ENCODE measurements at regions not wholly inside any gene's neighbourhood (a gene's known extent, or its start where the extent isn't known, plus 50 kb on each side); places are given as distances from the start of the nearest gene placed in this dataset.

DNA sequence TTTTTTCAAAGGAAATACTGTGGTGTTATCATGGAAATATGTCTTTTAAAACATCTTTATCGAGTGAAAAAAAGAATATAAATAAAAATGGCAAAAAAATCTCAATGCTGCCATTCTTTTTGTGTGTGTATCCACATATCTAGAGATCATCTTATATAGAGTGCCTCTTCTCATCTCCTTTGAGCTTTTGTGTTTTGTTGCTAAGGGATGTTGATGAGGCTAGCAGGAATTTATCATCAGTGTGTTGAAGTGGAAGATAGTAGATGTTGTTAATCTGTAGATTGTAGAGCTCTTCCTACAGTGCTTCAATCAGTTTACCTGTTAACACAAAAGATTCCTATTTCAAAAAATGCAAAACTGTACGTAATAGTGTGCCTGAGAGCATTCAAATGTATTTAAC lies 1738.0 kb upstream of the SEL1L start (continued):
- TF ChIP-seq REST (IDR thresholded peaks at IDR 0.05; ENCODE audit: unreplicated experiment) (no peak), NANOG (IDR thresholded peaks at IDR 0.05; ENCODE audit: borderline replicate concordance) (no peak)

DNA sequence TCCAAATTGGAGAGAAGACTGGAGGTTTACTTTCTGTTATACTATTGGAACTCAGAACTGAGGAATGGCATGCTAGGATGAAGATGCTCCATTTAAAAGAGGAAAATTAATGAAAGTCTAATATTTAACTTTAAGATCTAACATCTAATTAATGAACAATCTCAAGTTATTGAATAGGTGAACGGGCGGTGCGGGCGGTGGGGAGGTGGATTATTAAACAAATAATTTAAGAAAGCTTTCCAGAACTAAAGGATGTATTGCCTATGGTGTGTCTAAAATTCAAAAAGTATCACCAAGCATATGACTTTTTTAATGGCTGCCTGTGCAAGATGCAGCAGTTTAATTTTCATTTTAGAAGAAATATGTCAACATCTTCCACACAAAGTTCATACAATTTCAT lies 1747.1 kb upstream of the SEL1L start:
- Histone ChIP-seq H3K4me2 (no peak overlapping the region), H3K4me3 (no peak overlapping the region), H3K9me2 (ENCODE audit: insufficient read depth) (no peaks in the 10 kb centered on the region), H3K27me3 (ENCODE audit: insufficient read depth) (no peaks in the 10 kb centered on the region), H3K4me1 (ENCODE audit: insufficient read depth) (no peaks in the 10 kb centered on the region), H3K36me3 (ENCODE audit: insufficient read depth) (no peaks in the 10 kb centered on the region), H4K20me1 (replicated peaks; ENCODE audit: insufficient read depth) (no peaks in the 10 kb centered on the region), H3K27ac (ENCODE audit: low read depth) (no peak overlapping the region), H3F3A (replicated peaks; ENCODE audit: low read depth) (no peaks in the 10 kb centered on the region), H3K79me2 (replicated peaks; ENCODE audit: insufficient read depth) (no peaks in the 10 kb centered on the region), H2AFZ (no peak overlapping the region)
- no peak for ATAC-seq
- H3K27me3 Mint-ChIP-seq (ENCODE audit: insufficient read depth, low read depth, poor library complexity), result peaks cover 2% of the 10 kb centered on the region
- H3K9me3 Mint-ChIP-seq, result no peaks in the 10 kb centered on the region
- H3K27ac Mint-ChIP-seq, result no peak overlapping the region
- no peaks in the 10 kb centered on the region for H3K4me1 Mint-ChIP-seq
- no peak overlapping the region for H3K4me3 Mint-ChIP-seq
- no peak for DNase-seq (ENCODE audit: low spot score)
- TF ChIP-seq ZNF331 (CRISPR knock-in tag; IDR thresholded peaks at IDR 0.05; ENCODE audit: low read depth) (no peak), ZNF462 (CRISPR knock-in tag; IDR thresholded peaks at IDR 0.05) (no peak), ZNF114 (CRISPR knock-in tag; IDR thresholded peaks at IDR 0.05) (no peak), POLR2AphosphoS5 (IDR thresholded peaks at IDR 0.05; ENCODE audit: low read depth) (no peak), JUNB (IDR thresholded peaks at IDR 0.05; ENCODE audit: unreplicated experiment) (no peak)
- TF ChIP-seq, protein P1, sequence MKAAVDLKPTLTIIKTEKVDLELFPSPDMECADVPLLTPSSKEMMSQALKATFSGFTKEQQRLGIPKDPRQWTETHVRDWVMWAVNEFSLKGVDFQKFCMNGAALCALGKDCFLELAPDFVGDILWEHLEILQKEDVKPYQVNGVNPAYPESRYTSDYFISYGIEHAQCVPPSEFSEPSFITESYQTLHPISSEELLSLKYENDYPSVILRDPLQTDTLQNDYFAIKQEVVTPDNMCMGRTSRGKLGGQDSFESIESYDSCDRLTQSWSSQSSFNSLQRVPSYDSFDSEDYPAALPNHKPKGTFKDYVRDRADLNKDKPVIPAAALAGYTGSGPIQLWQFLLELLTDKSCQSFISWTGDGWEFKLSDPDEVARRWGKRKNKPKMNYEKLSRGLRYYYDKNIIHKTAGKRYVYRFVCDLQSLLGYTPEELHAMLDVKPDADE (IDR thresholded peaks at IDR 0.05), result no peak
- H3K36me3 Mint-ChIP-seq (ENCODE audit: low read depth), result no peaks in the 10 kb centered on the region

Data from GM23338 (cell line).